Nephron (organoid): ENCODE measurements at regions not wholly inside any gene's neighbourhood (a gene's known extent, or its start where the extent isn't known, plus 50 kb on each side); places are given as distances from the start of the nearest gene placed in this dataset.

Source experiments
- H3K27ac Mint-ChIP-seq, 3 experiments: 2 replicates each; pipeline ENCODE4 v1.8.0; 2020; ENCODE audit warnings: mixed read lengths in 3 of 3, mild to moderate bottlenecking in 2 of 3, moderate library complexity in 1 of 3
- H3K27me3 Mint-ChIP-seq: 2 replicates; pipeline ENCODE4 v1.8.0; 2021; ENCODE audit warnings: low read depth, mild to moderate bottlenecking, moderate library complexity, mixed read lengths
- H3K36me3 Mint-ChIP-seq: 2 replicates; pipeline ENCODE4 v1.8.0; 2020; ENCODE audit warnings: low read depth, mixed read lengths
- H3K4me1 Mint-ChIP-seq: 2 replicates; pipeline ENCODE4 v1.8.0; 2020; ENCODE audit warnings: mixed read lengths
- H3K4me3 Mint-ChIP-seq, 3 experiments: 2 replicates each; pipeline ENCODE4 v1.8.0; 2020; ENCODE audit warnings: mild to moderate bottlenecking in 3 of 3, mixed read lengths in 3 of 3, moderate library complexity in 2 of 3
- H3K9me3 Mint-ChIP-seq: 2 replicates; pipeline ENCODE4 v1.8.0; 2020; ENCODE audit warnings: mixed read lengths
- CTCF ChIP-seq, 3 experiments: fragments of 200-600 bp; sonication (generic); IDR thresholded peaks; one replicate each; pipeline ENCODE4 v1.5.0; 2021; ENCODE audit warnings: antibody characterized with exemption in 3 of 3; ENCODE audit not compliant: unreplicated experiment in 3 of 3

- Mint-ChIP-seq H3K27ac (no peak overlapping the region), H3K4me1 (peaks cover 7% of the 10 kb centered on the region), H3K9me3 (peaks cover 21% of the 10 kb centered on the region), H3K27me3 (peaks cover 9% of the 10 kb centered on the region), H3K4me3 (no peak overlapping the region), H3K36me3 (no peaks in the 10 kb centered on the region)
- TF ChIP-seq CTCF (IDR thresholded peaks at IDR 0.05; ENCODE audit: unreplicated experiment in 3 of 3): no peak
Observed at GRCh38 chr10:43715334-43715733, 66.7 kb upstream of the ZNF32 start.

DNA sequence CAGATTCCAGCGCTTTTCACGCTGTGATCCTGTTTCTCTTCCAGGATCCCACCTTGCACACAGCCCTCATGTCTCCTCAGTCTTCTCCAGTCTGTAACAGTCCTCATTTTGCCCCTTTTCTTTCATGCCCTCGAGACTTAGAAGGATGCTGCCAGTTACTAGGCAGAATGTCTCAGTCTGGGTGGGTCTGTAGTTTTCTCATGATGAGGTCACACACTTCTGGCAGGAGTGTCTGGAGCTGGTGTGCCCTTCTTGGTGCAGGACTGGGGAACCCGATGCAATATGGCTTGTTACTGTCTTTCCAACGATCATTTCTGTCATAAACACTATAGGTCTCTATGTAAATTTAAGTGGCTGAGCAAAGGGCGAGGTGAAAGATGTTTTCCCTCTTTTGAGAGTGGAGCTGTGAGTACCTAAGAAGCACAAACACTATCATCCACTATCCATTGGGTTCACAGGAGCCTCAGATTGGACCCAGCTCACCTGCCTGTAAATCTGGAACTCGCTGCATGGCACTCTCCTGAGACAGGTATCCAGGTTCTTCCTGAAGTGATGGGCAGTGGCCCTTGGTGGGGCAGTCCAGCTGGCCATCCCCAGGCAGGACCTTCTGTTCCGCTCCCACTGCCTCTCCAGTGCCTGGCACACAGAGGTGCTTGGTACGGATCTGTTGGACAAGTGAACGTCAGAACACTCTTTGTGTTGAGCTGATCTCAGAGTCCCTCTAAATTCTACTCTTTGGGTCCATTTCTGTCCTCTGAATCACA lies 64.3 kb upstream of the ZNF32 start:
- no peak overlapping the region for H3K4me3 Mint-ChIP-seq
- H3K4me1 Mint-ChIP-seq: peaks cover 13% of the 10 kb centered on the region
- peaks cover 9% of the 10 kb centered on the region for H3K27me3 Mint-ChIP-seq
- H3K36me3 Mint-ChIP-seq: no peaks in the 10 kb centered on the region
- peaks cover 8% of the 10 kb centered on the region for H3K9me3 Mint-ChIP-seq
- no peak overlapping the region for H3K27ac Mint-ChIP-seq
- no peak for TF ChIP-seq CTCF (IDR thresholded peaks at IDR 0.05; ENCODE audit: unreplicated experiment in 3 of 3)

DNA sequence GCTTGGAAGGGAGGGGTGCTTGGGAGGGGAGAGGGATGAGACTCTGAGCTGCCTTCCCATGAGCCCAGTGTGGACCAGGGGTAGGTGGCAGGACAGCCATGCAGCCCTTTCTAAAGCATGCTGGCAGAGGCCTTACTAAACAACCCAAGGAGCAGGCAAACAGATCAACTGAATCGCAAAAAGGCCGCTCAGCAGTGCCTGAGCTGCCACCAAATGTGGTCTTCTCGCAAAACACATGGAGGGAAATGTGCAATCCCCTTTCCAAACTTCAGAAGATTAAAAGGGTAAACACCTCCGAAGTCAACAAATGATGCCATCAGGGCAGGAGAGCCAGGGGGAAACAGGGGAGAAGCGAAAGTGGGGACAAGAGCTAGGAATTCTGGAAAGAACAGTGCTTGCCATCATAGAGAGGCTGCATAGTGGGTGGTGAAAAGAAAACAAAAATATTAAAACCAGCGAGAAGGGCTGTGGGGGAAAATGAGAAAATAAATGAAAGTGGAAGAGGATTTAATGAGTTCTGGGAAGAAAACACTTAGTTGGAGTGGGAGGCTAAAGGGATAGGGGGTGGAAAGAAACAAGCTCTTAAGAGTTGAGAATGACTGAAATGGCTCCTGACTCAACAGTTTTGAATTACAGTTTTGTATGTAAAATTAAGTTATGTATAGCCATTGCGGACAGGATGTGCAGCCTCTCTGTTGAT lies 62.2 kb upstream of the ZNF32 start:
- no peaks in the 10 kb centered on the region for H3K9me3 Mint-ChIP-seq
- peaks cover 21% of the 10 kb centered on the region for H3K4me1 Mint-ChIP-seq
- TF ChIP-seq CTCF (IDR thresholded peaks at IDR 0.05; ENCODE audit: unreplicated experiment in 3 of 3): no peak
- H3K27ac Mint-ChIP-seq: peak overlapping the region; percentile 12 to 41 (median 24)
- H3K4me3 Mint-ChIP-seq: no peak overlapping the region
- no peaks in the 10 kb centered on the region for H3K36me3 Mint-ChIP-seq
- peaks cover 11% of the 10 kb centered on the region for H3K27me3 Mint-ChIP-seq

DNA sequence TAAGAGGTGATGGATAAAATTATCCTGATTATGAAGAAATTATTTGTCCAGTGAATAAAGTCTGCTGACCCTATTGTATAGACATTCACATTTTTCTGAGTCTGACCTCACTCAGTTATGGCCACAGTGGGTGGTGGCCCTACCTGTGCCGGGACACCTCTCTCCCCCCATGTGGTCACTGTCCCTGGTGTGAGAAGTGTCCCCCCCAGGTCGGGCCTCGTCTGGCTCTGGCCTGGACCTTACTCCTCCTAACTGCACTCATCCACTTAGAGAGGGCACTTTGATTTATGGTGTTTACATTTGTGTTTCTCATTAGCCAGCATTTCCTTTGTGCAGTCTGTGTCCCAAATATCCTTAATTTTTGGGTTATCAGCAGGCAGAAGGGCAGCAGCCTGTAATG lies 59.6 kb upstream of the ZNF32 start:
- H3K36me3 Mint-ChIP-seq: no peaks in the 10 kb centered on the region
- no peak overlapping the region for H3K4me3 Mint-ChIP-seq
- no peaks in the 10 kb centered on the region for H3K9me3 Mint-ChIP-seq
- TF ChIP-seq CTCF (IDR thresholded peaks at IDR 0.05; ENCODE audit: unreplicated experiment in 3 of 3): no peak
- H3K4me1 Mint-ChIP-seq: peaks cover 21% of the 10 kb centered on the region
- peaks cover 10% of the 10 kb centered on the region for H3K27me3 Mint-ChIP-seq
- H3K27ac Mint-ChIP-seq: peak overlapping the region; percentile 26 to 40 (median 30)

- Mint-ChIP-seq H3K9me3 (no peaks in the 10 kb centered on the region), H3K36me3 (no peaks in the 10 kb centered on the region), H3K4me3 (no peak overlapping the region), H3K27me3 (peaks cover 10% of the 10 kb centered on the region), H3K4me1 (peaks cover 21% of the 10 kb centered on the region), H3K27ac (peak overlapping the region; percentile 26 to 46 (median 40))
- no peak for TF ChIP-seq CTCF (IDR thresholded peaks at IDR 0.05; ENCODE audit: unreplicated experiment in 3 of 3)
Observed at GRCh38 chr10:43707770-43708169, 59.1 kb upstream of the ZNF32 start.
